Dermis blood vessel endothelial cell (primary cell): ENCODE measurements at regions not wholly inside any gene's neighbourhood (a gene's known extent, or its start where the extent isn't known, plus 50 kb on each side); places are given as distances from the start of the nearest gene placed in this dataset.

ENCODE experiments used
- DNase-seq: peaks from one replicate; pipeline ENCODE4 v3.0.0; 2010

DNA sequence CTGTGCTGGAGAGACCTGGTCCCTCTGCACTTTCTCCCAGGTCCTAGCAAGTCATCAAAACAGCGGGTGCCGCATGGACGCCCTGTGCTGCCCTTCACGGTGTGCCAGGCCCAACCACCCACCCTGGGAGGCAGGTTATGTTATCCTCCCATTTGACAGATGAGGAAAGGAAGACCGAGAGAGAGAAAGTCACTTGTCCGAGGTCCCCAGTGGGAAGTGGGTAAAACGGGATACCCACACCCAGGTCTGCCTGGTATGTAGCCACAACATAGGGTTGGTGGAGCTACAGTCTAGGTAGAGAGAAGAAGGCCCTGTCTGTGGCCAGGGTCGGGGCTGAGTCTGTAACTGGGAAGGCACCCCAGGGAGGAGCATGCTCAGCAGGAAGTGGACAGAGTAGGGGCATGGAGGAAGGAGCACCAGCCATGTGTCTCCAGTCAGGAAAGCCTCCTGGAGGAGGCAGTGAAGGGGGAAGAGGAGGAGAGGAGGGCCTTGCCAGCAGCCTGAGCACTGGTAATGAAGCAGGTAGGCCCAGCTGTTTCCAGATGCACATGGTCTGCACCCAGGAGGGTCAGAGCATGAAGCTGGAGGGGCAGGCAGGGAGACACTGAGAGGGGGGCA, 98.4 kb downstream of the ZFP36L2 start:
- DNase-seq: no peak

DNA sequence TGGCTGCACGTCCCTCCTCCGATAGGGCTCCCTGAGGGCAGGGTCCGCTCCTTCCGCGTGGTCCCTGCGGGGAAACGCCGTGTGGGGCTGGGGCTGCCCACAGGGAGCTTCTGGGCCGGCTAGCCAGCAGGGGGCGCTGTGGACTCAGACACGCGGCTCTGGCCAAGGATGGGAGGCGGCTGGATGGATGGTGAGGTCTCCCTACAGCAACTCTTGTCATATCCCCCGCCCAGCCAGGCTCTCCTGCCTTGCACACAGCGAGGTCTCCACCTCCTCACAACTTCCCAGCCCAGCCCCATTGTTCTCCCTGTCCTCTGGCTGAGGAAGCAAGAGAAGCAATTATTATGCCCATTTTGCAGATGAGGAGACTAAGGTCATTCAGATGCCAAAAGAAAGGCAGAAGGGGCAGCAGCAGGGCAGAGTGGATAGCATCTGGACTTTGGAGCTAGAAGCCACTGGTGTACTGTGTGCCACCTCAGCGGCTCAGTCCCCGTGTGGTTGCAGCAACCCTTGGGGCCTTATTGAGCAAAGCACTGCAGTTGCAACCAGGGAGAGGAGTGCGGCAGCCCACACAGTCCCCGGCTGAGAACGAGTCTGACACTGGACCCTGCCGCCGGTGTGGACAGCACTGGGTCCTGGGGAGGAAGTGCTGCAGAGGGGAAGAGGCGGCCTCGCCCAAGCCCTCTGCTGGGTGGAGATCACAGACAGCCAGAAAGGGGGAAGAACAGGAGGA, 99.0 kb downstream of the ZFP36L2 start:
- DNase-seq: peak; percentile 70

DNA sequence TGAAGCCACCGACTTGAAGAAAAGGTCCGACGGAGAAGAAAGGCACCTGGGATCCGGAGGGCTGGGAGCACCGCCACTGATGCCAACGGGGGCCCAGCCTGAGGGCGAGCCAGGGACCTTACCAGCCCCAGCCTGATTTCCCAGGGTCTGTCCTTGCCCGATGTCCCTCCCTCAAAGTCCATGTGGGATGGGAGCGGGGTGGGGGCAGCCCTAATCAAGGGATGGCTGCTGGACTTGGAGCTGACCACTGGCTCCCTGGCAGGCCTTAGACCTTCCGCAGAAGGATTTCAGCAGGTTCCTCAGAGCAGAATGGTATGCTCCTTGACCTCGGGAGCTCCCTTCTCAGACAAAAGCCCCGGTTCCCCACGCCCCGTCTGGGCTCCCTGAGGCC, 99.6 kb downstream of the ZFP36L2 start:
- DNase-seq: no peak

DNA sequence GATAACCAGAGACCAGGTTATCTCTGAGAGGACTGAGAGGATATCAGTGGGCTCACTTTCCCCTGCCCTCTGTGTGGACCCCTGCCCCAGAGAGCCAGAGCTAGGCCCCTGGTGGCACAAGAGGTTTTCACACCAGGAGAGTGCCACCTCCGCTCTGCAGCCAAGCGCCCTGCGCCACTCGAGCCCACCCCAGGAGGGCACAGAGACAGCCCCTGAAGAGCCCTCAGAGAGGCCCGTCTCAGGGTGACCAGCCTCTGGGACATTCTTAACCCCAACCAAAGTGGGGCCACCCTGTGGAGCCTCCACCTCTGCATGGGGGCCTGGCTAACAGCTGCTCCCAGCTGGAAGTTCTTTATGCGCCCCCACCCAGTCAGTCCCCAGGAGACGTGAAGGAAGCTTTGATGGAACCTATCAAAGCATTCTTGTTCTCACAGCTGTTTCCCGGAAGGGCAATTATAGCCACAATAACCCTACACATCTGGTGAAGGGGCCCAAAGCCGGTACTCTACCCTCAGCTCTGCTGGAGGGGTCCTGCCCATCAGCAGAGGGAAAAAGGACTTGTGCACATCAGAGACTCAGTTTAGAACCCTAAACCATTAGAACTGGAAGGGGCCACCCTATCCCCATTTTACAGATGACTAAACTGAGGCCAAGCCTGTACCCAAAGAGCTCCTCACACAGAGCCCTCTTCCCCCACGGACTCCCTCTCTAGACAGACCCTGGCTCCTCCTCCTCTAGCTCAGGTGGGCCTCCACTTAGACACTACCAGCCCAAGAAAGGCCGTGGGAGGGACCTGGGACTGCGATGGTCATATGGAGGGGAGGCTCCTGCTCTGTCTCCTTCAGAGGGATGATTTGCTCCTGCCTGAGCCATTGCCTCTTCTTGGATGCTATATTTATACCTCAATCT, 101.1 kb downstream of the ZFP36L2 start:
- no peak for DNase-seq

DNA sequence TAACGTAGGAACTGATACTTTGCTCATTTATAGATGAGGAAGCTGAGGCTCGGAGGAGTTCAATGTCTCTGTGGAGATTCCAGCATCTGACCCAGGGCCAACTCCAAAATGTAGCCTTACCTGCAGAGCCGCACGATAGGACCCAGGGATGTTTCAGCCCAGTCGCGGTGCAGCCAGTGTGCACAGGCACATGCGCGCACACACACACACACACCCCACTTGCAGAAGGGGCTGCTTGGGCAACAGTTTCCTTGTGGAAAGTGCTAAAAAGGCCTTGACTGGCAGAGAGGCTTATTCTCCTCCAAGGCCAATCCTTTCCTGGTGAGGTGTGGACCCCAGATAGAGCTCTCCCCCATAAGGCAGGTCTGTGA, 101.7 kb downstream of the ZFP36L2 start:
- DNase-seq: no peak

DNA sequence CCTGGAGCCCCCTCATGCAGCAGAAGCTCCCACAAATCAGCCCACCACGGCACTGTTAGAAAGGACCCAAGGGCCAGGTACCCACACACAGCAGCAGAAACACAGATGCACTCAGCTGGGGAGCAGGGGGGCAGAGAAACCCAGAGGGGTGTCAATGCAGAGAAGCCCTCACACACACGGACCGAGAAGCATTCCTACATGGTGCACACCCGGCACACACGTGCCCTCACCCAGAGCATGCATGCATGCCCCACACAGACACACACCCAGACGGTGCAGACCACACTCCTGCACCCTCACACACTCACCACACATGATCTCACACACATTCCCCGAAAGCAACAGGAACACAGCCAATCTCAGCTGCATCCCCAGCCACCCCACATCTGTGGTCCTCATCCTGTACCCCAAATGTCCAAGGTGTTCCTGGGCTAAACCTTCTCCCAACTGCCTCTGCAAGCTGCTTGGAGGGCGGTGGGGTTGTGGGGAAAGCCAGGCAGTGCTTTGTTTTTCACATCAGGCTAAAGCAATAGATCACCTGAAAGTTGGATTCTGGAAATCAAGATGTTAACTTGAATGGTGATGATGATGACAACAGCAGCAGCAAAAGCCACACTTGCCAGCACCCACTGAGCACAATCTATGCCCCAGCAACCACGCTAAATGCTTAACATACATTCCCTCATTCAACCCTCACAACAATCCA, 102.3 kb downstream of the ZFP36L2 start:
- no peak for DNase-seq

DNA sequence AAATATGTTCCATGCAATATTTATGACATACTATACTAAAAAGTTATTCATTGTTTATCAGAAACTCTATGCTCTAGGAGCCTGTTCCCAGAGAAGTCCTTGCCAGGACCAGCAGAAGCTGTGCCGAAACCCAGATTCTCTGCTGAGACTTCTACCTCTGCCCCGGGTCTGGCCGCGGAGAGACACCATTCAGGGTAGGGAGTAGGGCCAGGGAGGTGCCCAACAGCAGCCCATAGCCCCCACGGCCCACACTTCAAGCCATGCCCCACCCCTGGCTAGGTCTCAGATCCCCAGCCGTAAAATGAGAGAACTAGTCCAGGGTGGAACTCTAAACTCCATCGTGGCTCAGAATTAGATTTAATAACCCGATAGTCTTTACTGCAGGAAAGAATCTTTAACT, 102.9 kb downstream of the ZFP36L2 start:
- no peak for DNase-seq

DNA sequence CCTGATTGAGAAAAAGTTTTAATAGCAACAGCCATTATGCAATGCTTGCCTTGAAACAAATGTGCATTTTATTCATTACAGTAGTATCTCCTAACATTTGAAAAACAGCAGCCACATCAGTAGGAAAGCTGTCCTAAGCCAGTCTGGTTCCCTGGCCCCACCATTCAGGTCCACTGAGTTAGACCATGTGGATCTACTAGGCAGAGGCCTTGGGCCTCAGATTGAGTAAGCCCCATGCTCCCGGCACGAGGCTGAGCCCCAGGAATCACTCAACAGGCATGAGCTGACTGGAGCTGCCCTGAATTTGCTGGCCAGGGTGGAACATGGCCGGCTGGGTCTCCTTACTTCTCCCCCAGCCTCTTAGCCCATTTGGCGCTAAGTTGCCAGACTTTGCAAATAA, 103.4 kb downstream of the ZFP36L2 start:
- DNase-seq: no peak

DNA sequence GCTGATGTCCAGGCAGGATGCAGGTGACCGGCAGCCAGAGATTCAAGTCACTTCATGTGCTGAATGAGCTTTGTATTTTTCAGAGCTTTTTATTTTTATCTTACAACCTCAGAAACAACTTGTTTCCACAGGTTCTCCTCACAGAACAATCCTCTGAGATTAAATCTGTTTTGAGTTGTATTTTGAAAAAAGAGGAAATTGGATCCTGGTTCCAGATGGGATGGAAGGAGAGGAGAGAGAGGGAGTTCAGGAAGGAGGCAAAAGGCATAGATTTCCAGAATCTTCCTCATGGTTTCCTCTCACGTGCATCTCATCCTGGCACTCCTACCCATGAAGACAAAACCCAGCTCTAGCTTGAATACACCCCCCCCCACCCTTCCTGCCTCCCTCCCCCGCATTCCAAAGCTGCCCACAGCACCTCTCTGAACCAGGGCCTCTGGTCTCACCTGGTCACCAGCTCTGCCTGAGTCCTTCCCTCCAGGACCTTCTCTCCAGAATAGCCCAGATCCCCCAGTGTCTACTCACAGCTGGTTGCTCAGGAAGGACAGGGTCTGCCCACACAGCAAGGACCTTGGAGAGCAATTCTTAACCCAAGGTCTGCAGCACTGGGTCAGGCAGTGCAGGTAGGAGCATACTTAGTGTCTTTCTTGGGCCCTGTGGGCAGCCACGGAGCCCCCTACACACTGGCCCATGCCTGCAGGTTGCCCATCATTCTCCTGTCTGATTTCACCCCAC, 104.7 kb downstream of the ZFP36L2 start:
- no peak for DNase-seq

DNA sequence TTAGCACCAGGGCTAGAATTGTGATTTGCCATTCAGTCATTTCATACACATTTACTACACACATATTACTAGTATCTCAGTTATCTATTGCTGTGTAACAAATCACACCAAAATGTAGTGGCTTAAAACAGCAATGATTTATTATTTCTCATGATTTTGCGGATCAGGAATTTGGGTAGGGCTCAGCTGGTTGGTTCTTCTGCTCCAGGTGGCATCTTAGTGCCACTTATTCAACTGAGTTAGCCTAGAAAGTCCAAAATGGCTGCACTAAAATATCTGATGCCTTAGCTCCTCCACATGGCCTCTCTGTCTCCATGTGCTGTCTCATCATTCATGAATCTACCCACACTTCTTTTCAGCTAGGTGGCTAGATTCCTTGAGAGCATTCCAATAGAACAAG, 107.1 kb downstream of the ZFP36L2 start:
- DNase-seq: no peak

DNA sequence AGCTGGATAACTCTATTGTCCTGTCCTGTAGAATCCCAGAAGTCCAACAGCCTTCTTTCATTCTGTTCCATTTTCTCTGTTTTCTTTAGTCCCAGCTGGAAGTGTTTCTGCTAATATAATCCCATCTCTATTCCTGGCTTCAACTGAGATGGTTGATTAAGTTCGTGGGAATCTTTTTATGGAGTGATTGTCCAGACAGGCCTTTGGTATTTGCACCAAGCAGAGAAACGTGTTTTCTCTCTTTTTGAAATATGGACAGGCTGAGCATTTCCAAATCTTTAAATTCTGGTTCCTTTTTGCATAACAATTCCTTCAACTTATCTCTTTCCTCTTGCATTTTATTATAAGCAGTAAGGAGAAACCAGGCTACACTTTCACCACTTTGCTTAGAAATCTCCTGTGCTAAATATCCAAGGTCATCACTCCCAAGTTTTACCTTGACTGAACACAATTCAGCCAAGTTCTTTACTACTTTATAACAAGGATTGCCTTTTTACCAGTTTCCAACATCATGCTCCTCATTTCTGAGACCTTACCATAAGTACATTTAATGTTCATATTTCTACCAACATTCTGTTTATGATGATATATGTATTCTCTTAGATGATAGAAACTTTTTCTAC, 108.8 kb downstream of the ZFP36L2 start:
- DNase-seq: no peak

DNA sequence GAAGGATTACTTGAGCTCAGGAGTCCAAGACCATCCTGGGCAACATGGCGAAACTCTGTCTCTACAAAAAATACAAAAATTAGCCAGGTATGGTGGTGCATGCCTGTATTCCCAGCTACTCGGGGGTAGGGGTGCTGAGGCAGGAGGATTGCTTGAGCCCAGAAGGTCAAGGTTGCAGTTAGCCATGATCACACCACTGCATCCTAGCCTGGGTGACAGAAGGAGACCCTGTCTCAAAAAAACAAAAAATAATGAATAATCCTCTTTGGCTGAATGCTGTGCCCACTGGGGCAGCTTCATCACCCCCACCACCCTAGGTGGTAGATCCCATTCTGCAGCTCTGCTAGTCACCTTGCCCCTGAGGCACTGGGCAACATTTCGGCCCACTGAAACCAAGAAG, 109.4 kb downstream of the ZFP36L2 start:
- no peak for DNase-seq

DNA sequence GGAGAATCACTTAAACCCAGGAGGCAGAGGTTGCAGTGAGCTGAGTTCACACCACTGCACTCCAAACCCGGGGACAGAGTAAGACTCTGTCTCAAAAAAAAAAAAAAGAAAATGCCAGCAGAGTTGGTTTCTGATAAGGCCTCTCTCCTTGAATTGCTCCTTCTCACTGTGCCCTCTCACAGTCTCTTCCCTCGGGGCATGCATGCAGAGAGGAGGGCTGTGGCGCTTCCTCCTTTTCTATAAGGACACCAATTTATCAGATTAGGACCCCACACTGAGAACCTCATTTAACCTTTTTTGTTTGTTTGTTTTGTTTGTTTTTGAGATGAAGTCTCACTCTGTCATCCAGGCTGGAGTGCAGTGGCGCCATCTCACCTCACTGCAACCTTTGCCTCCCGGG, 110.5 kb downstream of the ZFP36L2 start:
- no peak for DNase-seq

DNA sequence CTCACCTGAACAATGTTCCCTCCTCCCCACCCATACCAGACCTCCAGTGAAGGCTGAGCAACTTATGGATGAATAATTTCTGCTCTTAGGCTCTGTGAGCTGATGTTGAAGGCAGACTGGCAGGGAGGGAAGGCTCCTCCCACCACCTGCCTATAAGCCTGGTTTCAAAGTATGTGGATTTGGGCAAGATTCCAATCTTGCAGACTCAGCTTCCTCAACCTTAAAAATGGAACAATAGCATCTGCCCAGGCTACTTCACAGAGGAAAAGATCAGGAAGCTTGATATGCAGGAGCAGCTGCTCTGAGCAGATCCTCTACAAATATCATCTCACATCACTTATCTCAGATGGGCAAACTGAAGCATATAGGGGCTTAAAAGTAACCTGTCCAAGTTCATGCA, 112.2 kb downstream of the ZFP36L2 start:
- peak; percentile 98 for DNase-seq

DNA sequence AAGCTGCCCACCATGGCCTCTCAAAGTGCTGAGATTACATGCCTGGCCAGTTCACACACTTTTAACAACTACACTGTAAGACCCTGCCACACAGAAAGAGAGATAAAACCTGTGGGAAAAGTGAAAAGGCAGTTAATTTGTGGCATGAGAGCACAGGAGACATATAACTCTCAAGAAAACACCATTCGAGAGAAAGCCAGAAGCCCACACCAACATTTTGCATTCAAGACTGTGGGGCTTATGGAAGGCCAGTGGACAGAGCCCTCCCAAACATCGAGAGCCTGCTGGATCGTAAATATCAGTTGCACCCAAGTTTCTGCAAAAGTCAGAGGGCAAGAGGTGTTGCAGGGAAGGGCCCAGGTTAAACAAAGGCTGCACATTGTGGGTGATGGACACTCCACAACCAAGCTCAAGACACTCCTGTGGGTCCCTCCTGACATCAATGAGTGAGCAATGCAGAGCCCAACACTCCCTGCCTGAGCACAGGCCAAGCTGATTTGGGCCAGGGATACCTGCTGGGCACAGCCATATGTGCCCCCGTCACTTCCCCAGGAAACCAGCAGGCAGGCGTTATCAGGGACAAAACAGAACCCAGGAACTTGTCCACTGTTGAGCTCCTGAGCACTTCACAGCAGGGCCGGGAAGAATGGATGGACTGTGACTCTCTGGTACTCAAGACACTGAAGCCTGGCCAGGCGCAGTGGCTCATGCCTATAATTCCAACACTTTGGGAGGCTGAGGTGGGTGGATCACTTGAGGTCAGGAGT, 114.4 kb downstream of the ZFP36L2 start:
- DNase-seq: no peak

DNA sequence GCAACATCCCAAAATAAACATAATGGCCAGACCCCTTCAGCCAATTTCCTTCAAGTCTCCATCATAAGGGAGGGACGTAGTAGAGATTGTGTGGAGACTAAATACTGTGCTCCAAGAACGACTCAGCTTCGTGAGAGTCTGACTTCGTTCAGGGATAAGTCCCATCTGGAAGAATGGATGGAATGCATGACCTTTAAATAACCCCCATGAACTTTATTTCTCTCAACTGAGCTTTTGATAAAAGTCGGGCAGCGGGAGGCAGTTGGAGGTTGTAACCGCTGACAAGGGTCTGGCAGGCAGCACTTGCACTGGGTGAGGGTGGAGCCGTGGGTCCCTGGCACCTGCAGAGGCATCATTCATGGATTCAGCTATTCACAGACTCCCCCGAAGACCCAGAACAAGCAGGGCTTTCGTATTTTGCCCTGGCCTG, 115.9 kb downstream of the ZFP36L2 start:
- DNase-seq: no peak

DNA sequence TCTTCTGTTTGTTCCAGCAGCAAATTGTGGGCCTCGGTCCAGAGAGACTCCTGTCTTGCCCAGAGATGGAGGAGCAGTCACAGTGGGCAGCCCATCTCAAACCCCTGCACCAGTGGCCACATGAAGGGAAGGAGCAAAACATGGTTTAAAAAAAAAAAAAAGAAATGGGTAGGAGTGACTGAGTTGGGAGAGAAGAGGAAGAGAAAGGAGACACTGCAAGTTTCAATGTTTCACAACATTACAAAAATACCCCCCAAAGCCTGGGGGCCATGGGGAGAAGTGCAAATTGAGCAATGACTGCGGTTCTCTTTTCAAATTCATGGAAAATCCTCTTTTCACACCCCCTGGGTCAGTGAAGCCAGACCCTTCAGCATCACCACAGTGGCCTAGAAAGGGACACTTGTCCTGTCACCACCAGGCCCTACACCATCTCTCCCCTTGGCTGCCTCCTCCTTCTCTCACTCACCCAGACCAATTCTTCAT, 117.1 kb downstream of the ZFP36L2 start:
- no peak for DNase-seq

DNA sequence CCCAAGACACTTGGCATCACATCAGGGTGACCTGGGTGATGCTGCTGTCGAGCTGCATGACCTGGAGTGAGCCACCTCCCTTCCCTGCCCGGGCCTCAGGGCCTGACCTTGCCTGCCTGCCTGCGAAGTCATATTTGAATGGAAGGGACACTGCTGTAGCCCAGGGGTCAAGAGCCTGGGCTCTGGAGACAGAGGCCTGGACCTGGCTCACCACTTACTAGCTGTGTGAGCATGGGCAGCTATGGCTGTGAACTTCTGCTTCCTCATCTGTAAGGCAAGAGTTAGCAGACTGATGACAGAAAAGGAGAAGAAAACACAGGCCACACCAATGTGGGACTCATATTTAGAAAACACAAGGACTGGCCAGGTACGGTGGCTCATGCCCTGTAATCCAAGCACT, 118.7 kb downstream of the ZFP36L2 start:
- no peak for DNase-seq

DNA sequence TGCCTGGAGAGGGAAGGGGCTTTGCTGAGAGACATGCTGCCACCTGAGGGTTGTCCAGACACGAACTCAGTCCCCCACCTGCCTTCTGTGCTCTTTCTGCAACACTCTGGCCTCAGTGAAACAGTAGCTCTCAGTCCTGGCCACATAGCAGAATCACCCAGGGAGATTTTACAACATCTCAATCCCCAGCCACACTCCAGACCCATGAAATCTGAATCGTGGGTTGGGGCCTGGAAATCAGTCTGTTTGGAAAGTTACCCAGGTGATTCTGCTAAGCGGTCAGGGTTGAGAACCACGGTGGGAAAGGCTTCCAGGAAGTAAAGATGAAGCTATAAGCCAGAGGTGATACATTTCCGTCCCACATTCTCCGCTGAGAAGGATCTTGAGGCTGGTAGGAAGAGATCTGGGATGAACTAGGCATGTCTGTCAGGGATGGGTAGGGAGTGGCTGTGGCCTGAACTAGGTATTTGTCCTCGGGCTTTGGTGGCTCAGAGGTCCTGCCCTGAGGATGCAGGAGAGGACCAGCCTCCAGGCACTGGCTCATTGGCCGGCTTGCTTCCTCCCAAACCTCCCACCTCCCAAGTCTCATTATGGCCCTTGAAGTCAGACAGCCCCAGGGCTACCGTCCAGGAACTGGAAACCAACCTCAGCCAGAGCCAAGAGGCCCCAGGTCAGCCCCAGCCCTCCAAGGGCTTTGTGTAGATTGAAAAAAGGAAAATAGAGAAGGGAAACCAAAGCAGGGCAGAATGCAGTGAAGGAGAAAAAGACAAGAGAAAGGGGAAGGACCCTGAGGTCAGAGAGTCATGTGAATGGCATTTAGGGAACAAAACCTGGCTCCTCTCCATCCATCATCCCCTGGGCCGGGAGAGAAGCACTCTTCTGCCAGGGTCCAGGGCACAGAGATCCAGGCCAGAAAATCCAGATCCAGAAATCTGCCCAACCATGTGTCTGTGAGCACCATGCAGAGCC, 119.6 kb downstream of the ZFP36L2 start:
- no peak for DNase-seq
